Skin of body (tissue), 1 donor: ENCODE measurements at regions not wholly inside any gene's neighbourhood (a gene's known extent, or its start where the extent isn't known, plus 50 kb on each side); places are given as distances from the start of the nearest gene placed in this dataset.

Experiments used
- DNase-seq: peaks from one replicate; lab custom pipeline; 2025; lab: John Stamatoyannopoulos, UW

DNA sequence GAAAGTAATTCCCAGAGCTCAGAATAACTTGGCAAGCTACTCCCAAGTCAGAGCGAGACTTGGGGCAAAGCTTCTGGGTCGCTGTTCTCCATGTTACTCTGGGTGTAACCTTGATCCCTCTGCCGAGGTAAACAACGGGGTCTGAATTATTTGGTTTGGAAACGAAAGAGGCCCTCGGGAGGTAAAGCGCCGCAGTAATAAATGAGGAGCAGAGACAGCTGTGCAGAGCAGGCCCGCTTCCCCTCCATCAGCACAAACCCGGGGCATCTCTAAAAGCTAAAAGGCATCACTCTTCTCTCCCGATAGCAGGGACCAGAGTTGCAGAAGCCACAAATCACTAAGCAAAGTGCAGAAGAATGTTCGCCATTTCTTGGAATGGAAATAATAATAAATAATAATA is 561.5 kb downstream of the BCOR start:
- no peak for DNase-seq

- no peak for DNase-seq
These were observed 555.9 kb downstream of the BCOR start for GRCh38 chrX:39541881-39542280.

- no peak for DNase-seq
These were observed 555.4 kb downstream of the BCOR start for GRCh38 chrX:39542316-39542715.

DNA sequence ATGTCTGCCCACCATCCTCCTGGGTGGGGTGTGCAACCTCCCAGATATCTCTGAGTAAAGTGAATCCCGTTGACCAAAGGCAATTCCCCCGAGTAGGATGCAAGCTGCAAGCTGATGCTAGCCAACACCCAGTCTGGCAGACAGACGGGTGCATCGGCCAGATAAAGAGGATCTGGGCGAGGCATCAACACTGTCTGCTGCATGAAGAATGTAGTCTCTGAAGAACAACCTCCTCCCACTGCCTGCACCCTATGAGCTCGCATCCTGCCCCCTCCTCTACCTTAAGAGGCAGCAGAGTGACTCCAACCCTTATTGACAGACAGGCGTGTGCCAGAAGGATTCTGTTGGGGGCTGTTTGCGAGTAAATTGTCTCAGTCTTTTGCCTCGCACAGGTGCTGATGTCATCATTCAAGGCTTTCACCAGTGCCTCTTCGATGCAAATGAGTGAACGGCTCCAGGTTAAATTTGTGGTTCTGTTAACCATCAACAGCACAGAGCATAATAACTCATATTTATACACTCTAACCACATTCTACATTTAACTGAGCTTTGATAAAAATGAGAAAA is 546.9 kb downstream of the BCOR start:
- no peak for DNase-seq

- DNase-seq, result no peak
These were observed 546.0 kb downstream of the BCOR start for GRCh38 chrX:39551762-39552161.

DNA sequence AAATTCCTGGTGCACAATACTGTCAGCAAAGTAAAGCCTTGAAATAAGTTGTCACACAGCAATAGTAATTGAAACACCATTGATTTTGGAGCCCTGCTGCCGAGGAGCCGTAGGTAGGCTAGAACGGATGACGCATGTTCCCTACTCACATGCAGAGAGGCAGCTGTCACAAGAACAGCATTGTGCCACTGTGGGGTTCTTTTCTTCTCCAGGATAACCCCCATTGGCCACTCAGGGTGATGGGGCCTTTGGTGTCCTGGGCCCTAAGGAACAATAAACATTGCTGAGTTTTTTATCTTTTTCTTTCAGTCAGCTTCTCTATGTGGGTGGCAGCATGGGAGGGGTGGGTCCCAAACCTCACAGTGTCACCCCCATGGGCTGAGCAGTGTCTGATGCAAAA is 542.3 kb downstream of the BCOR start:
- no peak for DNase-seq

- no peak for DNase-seq
These were observed 541.7 kb downstream of the BCOR start for GRCh38 chrX:39556056-39556455.

GRCh38 chrX:39559229-39559628 is 538.5 kb downstream of the BCOR start:
- no peak for DNase-seq

DNA sequence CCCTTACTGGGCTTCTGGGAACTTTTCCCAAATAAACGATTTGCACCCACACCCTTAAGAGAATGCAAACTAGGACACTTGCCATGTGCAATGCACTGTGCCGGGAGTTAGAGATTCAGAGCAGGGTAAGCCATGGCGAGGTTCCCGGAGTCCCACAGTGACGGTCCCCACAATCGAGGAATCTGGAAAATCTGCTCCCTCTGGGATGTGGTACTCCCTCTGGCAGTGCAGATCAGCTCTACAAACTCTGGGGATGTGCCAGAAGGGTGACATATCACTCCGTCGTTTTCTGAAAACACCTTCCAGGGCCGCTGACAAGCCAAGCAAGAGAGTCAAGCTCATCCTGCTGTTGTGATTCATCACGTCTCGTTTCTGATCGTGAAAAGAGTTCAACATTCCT is 537.5 kb downstream of the BCOR start:
- no peak for DNase-seq

- no peak for DNase-seq
These were observed 534.6 kb downstream of the BCOR start for GRCh38 chrX:39563178-39563577.

GRCh38 chrX:39564751-39565150 is 533.0 kb downstream of the BCOR start:
- DNase-seq, result no peak

DNA sequence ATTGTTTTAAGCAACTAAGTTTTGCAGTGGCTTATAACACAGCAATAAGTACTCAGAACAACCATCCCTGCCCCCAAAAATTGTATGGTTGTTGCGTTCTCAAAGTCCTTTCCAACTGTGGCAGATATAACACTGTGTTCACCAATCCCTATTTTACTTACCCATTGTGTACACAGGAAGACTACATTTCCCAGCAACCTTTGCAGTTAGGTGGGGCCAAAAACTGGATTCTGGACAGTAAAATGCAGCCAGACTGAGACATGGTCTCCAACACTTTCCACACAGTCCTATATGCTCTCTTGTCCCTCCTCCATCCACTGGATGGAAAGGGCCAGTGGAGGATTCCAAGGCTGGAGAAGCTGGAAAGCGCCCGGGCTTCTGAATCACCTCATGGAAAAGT is 523.6 kb downstream of the BCOR start:
- no peak for DNase-seq

DNA sequence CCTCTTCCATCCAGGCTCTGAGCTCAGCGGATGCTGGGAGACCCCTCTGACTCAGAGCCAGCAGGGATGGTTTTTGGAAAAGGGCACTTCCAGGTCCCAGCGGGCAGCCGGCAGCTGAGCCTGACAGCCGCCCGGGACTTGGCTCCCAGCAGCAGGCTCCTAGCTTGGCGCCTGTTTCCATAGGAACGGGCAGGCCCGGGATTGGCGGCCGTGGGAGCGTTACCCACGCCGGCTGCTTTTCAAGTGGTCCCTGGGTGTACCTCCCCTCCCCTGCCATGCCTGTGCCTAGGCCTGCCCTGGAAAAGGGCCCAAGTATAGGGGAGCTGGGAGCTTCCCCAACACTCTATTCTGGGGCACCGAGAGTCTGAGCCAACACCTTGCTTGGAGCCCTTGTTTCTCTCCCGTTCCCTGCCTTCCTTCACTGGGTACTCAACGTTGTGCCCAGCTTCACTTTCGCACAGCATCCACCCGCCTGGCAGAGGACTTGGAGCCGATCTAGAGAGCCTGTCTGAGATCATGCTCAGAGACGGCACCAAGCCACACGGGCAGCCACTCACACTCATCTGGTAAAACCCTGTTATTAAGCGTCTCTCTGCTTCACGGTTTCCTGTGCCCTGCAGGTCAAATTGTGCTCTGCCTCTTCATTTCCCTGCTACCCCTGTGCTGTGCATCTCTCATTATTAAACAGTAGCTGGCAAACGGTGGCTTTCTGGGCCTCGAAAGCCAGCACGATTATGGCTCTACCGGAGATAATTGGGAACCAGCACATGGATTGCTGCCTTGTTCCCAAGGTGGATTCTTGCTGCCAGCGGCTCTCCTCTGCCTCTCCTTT is 521.5 kb downstream of the BCOR start:
- no peak for DNase-seq

- DNase-seq, result no peak
These were observed 520.4 kb downstream of the BCOR start for GRCh38 chrX:39577206-39577984.

GRCh38 chrX:39577985-39578869 is 519.5 kb downstream of the BCOR start:
- DNase-seq, result no peak

DNA sequence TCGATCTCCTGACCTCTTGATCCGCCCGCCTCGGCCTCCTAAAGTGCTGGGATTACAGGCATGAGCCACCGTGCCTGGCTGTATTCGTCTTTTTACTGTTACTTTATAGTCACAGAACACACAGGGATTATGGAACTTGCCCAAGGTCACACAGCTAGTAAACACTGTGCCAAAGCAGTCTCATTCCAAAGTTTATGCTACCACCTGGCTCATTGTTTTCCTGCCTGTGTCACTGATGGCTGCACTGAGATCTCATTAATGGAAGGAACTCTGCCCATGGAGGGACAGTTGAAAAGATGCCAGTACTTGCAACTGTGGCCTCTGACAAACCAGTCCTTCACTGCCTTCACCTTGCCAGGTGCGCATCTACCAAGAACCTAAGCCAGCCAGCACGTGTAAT is 517.7 kb downstream of the BCOR start:
- no peak for DNase-seq

GRCh38 chrX:39581411-39581810 is 516.3 kb downstream of the BCOR start:
- DNase-seq, result no peak

GRCh38 chrX:39582091-39582490 is 515.7 kb downstream of the BCOR start:
- DNase-seq, result no peak

GRCh38 chrX:39582976-39583375 is 514.8 kb downstream of the BCOR start:
- DNase-seq, result no peak

DNA sequence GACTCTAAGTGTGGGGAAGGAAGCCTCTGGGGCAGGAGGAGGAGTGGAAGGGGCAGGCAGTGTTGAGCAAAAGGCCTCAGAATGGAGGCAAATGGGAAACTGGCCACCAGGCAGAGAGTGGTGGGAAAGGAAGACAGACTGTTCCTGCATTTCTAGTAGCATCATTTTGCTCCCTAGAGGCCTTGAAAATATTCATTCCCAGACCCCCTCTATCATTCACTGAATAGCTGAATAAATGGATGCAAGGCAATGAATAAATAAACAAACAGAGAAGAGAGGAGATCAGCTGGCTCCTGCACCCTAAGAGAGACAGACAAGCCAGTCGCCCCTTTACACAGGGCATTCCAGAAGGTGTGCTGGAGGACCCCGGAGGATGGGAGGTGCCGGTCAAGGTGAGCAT is 511.9 kb downstream of the BCOR start:
- no peak for DNase-seq

GRCh38 chrX:39586359-39586758 is 511.4 kb downstream of the BCOR start:
- DNase-seq, result no peak

DNA sequence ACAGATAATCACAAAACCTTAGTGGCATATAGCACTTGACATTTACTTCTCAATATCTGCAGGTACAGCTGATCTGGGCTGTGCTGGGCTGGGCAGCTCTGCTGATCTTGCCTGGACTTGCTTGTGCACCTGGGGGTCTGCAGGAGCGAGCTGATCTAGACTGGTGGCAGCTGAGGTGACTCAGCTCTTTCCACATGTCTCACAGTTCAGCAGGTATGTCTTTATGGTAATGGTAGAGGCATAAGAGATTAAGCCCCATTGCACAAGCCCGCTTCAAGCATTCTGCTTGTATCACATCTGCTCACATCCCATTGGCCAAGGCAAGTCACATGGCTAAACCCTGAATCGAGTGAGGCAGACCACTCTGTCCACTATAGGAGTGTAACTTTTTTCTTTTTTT is 506.7 kb downstream of the BCOR start:
- DNase-seq, result no peak
